H1 (cell line): ENCODE measurements at regions not wholly inside any gene's neighbourhood (a gene's known extent, or its start where the extent isn't known, plus 50 kb on each side); places are given as distances from the start of the nearest gene placed in this dataset.

ENCODE experiments used
- CTCF ChIA-PET: fragments of 300-600 bp; sonication (Branson Sonifier 250); formaldehyde crosslinking; loops from one replicate; lab custom pipeline; 2021; ENCODE audit not compliant: partially characterized antibody; lab: Charles Lee
- POLR2A ChIA-PET: fragments of 300-600 bp; sonication (Branson Sonifier 250); formaldehyde crosslinking; loops from one replicate; lab custom pipeline; 2021; ENCODE audit warnings: inconsistent platforms; ENCODE audit not compliant: partially characterized antibody; lab: Charles Lee
- DNase-seq, 2 experiments: peaks; one replicate each; pipeline versions ENCODE4 v3.0.0 to v3.0.0-alpha.2; 2010 to 2022; ENCODE audit warnings: low spot score in 2 of 2, low read depth in 1 of 2, mixed read lengths in 1 of 2
- FAIRE-seq: peaks from 2 replicates; lab custom pipeline; 2011; peaks lifted over from hg19 to GRCh38; lab: Jason Lieb, UNC
- H2AFZ ChIP-seq: 2 replicates; pipeline ENCODE4 v1.8.1; 2012; ENCODE audit warnings: low read length, inconsistent platforms
- H2AK5ac ChIP-seq: 2 replicates; pipeline ENCODE4 v1.6.1; 2013; ENCODE audit warnings: low read depth, low read length
- H2BK120ac ChIP-seq: replicated peaks from 2 replicates; pipeline ENCODE3; 2013; ENCODE audit warnings: low read depth, low read length, inconsistent platforms
- H2BK12ac ChIP-seq: 2 replicates; pipeline ENCODE4 v1.6.1; 2013; ENCODE audit warnings: low read depth, low read length
- H2BK15ac ChIP-seq: 2 replicates; pipeline ENCODE4 v1.6.1; 2013; ENCODE audit warnings: low read length
- H2BK20ac ChIP-seq: 2 replicates; pipeline ENCODE4 v1.6.1; 2013; ENCODE audit warnings: low read length
- H2BK5ac ChIP-seq: 2 replicates; pipeline ENCODE4 v1.6.1; 2013; ENCODE audit warnings: low read depth, low read length
- H3K14ac ChIP-seq: 2 replicates; pipeline ENCODE4 v1.6.1; 2013; ENCODE audit warnings: inconsistent platforms; ENCODE audit not compliant: insufficient read length
- H3K18ac ChIP-seq: 2 replicates; pipeline ENCODE4 v1.6.1; 2013; ENCODE audit warnings: low read length; ENCODE audit errors: extremely low read depth
- H3K23ac ChIP-seq: 2 replicates; pipeline ENCODE4 v1.6.1; 2013; ENCODE audit warnings: inconsistent platforms; ENCODE audit not compliant: insufficient read length
- H3K23me2 ChIP-seq: 2 replicates; pipeline ENCODE4 v1.6.1; 2013; ENCODE audit warnings: low read depth, low read length
- H3K27ac ChIP-seq: 2 replicates; pipeline ENCODE4 v1.6.1; 2011; ENCODE audit warnings: low read depth, low read length, inconsistent platforms
- H3K27me3 ChIP-seq, 4 experiments: replicated peaks in 1 of 4; 1 replicate in 1 of 4; 2 replicates in 3 of 4; pipeline versions ENCODE4 v1.6.1 to v1.8.1; 2011 to 2013; ENCODE audit warnings: low read length in 3 of 4, mild to moderate bottlenecking in 3 of 4, inconsistent platforms in 2 of 4, mixed read lengths in 2 of 4, moderate library complexity in 1 of 4; ENCODE audit not compliant: control insufficient read depth in 3 of 4, insufficient read depth in 3 of 4; ENCODE audit errors: extremely low read depth in 1 of 4
- H3K36me3 ChIP-seq, 4 experiments: 2 replicates each; pipeline versions ENCODE4 v1.6.1 to v1.8.1; 2011 to 2013; ENCODE audit warnings: mild to moderate bottlenecking in 4 of 4, low read length in 3 of 4, moderate library complexity in 2 of 4, control low read depth in 1 of 4, inconsistent platforms in 1 of 4; ENCODE audit not compliant: insufficient read depth in 4 of 4, control insufficient read depth in 2 of 4
- H3K4ac ChIP-seq: replicated peaks from 2 replicates; pipeline ENCODE3; 2013; ENCODE audit warnings: low read length, low read depth, mixed read lengths, inconsistent platforms; ENCODE audit not compliant: insufficient read length
- H3K4me1 ChIP-seq, 4 experiments: replicated peaks in 1 of 4; 1 replicate in 1 of 4; 2 replicates in 3 of 4; pipeline versions ENCODE4 v1.6.1 to v1.8.1; 2011 to 2013; ENCODE audit warnings: low read length in 3 of 4, inconsistent platforms in 2 of 4, mixed read lengths in 1 of 4; ENCODE audit not compliant: insufficient read depth in 4 of 4, control insufficient read depth in 3 of 4
- H3K4me2 ChIP-seq, 2 experiments: 2 replicates each; pipeline versions ENCODE4 v1.6.1 to v1.8.1; 2011 to 2013; ENCODE audit warnings: low read depth in 2 of 2, low read length in 2 of 2, control low read depth in 1 of 2, inconsistent platforms in 1 of 2, mild to moderate bottlenecking in 1 of 2; ENCODE audit not compliant: insufficient read depth in 1 of 2
- H3K4me3 ChIP-seq, 4 experiments: fragments of 200-600, 300-600 bp in 1 of 4; sonication (generic), shearing (Covaris generic), sonication (Bioruptor Twin) in 1 of 4; 2 replicates each; pipeline versions ENCODE4 v1.5.1 to v1.8.1; 2011 to 2016; ENCODE audit warnings: low read length in 4 of 4, low read depth in 3 of 4, control low read depth in 2 of 4, inconsistent platforms in 2 of 4, mild to moderate bottlenecking in 2 of 4, mixed read lengths in 1 of 4, moderate library complexity in 1 of 4; ENCODE audit not compliant: insufficient read depth in 2 of 4; ENCODE audit errors: extremely low read depth in 1 of 4
- H3K56ac ChIP-seq: replicated peaks from 2 replicates; pipeline ENCODE3; 2013; ENCODE audit warnings: low read depth, mild to moderate bottlenecking, mixed read lengths, low read length, inconsistent platforms; ENCODE audit not compliant: insufficient read length
- H3K79me1 ChIP-seq: 2 replicates; pipeline ENCODE4 v1.6.1; 2013; ENCODE audit warnings: low read depth, low read length, control low read depth
- H3K79me2 ChIP-seq, 2 experiments: 2 replicates each; pipeline versions ENCODE4 v1.6.1 to v1.8.1; 2012 to 2013; ENCODE audit warnings: low read length in 2 of 2, mild to moderate bottlenecking in 2 of 2, inconsistent platforms in 1 of 2; ENCODE audit not compliant: insufficient read depth in 2 of 2, control insufficient read depth in 1 of 2
- H3K9ac ChIP-seq, 4 experiments: replicated peaks in 1 of 4; 1 replicate in 1 of 4; 2 replicates in 3 of 4; pipeline versions ENCODE4 v1.6.1 to v1.8.1; 2011 to 2013; ENCODE audit warnings: low read depth in 3 of 4, low read length in 3 of 4, control low read depth in 2 of 4, mild to moderate bottlenecking in 2 of 4, moderate library complexity in 2 of 4, inconsistent platforms in 1 of 4; ENCODE audit errors: extremely low read depth in 1 of 4
- H3K9me3 ChIP-seq, 2 experiments: 2 replicates each; pipeline versions ENCODE4 v1.6.1 to v1.8.1; 2012 to 2013; ENCODE audit warnings: mild to moderate bottlenecking in 2 of 2, moderate library complexity in 2 of 2, control low read depth in 1 of 2, inconsistent platforms in 1 of 2, low read depth in 1 of 2, low read length in 1 of 2, mixed read lengths in 1 of 2; ENCODE audit not compliant: insufficient read depth in 2 of 2
- H4K20me1 ChIP-seq, 2 experiments: replicated peaks in 1 of 2; 2 replicates each; pipeline versions ENCODE3 to v1.8.1; 2011 to 2013; ENCODE audit warnings: inconsistent platforms in 2 of 2, low read length in 2 of 2, mild to moderate bottlenecking in 1 of 2; ENCODE audit not compliant: insufficient read depth in 2 of 2, control insufficient read depth in 1 of 2
- H4K5ac ChIP-seq: 2 replicates; pipeline ENCODE4 v1.6.1; 2013; ENCODE audit warnings: low read length, low read depth, mixed read lengths, inconsistent platforms; ENCODE audit not compliant: insufficient read length
- H4K8ac ChIP-seq: 2 replicates; pipeline ENCODE4 v1.8.0; 2013; ENCODE audit warnings: mild to moderate bottlenecking, moderate library complexity, low read length, inconsistent platforms; ENCODE audit not compliant: insufficient read depth; ENCODE audit errors: extremely low read depth
- H4K91ac ChIP-seq: replicated peaks from 2 replicates; pipeline ENCODE3; 2013; ENCODE audit warnings: low read length, mixed read lengths, inconsistent platforms; ENCODE audit not compliant: insufficient read length
- ATF2 ChIP-seq: IDR thresholded peaks from 2 replicates; pipeline ENCODE4 v1.6.1; 2012; ENCODE audit warnings: low read length, inconsistent platforms
- BACH1 ChIP-seq: IDR thresholded peaks from 2 replicates; pipeline ENCODE4 v1.6.1; 2012; ENCODE audit warnings: low read length, improper control_type of control experiment
- BRCA1 ChIP-seq: IDR thresholded peaks from 2 replicates; pipeline ENCODE4 v1.6.1; 2012; ENCODE audit warnings: low read depth, low read length, improper control_type of control experiment
- CBX5 ChIP-seq: fragments of 300-800, 300-1000 bp; sonication (generic); IDR thresholded peaks from 2 replicates; pipeline ENCODE4 v1.7.1; 2016; ENCODE audit warnings: antibody characterized with exemption, low read length, low read depth
- CTBP2 ChIP-seq: IDR thresholded peaks from 2 replicates; pipeline ENCODE4 v1.7.0; 2011; ENCODE audit warnings: borderline replicate concordance, mild to moderate bottlenecking, moderate library complexity, mixed read lengths, low read length; ENCODE audit not compliant: insufficient read depth, insufficient read length
- EZH2 ChIP-seq: fragments of 200-600 bp; sonication (generic); IDR thresholded peaks from 2 replicates; pipeline ENCODE4 v1.7.1; 2012; ENCODE audit warnings: low read depth, mild to moderate bottlenecking, moderate library complexity, low read length, inconsistent platforms; ENCODE audit not compliant: severe bottlenecking
- FOSL1 ChIP-seq: IDR thresholded peaks from 2 replicates; pipeline ENCODE4 v1.6.1; 2011; ENCODE audit warnings: mild to moderate bottlenecking, low read depth, low read length, moderate library complexity; ENCODE audit not compliant: insufficient read depth
- KDM4A ChIP-seq: IDR thresholded peaks from one replicate; pipeline ENCODE4 v1.7.1; 2012; ENCODE audit warnings: low read depth, mild to moderate bottlenecking, moderate library complexity, low read length, inconsistent platforms; ENCODE audit not compliant: severe bottlenecking
- NANOG ChIP-seq: IDR thresholded peaks from 2 replicates; pipeline ENCODE4 v1.6.1; 2011; ENCODE audit warnings: low read length, low read depth, mild to moderate bottlenecking, inconsistent platforms; ENCODE audit not compliant: insufficient read depth, poor library complexity, severe bottlenecking
- RXRA ChIP-seq: IDR thresholded peaks from 2 replicates; pipeline ENCODE4 v1.6.1; 2011; ENCODE audit warnings: low read depth, mild to moderate bottlenecking, low read length, moderate library complexity; ENCODE audit not compliant: insufficient read depth
- SP4 ChIP-seq: IDR thresholded peaks from 2 replicates; pipeline ENCODE4 v1.6.1; 2012; ENCODE audit warnings: low read length, inconsistent platforms
- ZNF274 ChIP-seq: IDR thresholded peaks from 2 replicates; pipeline ENCODE4 v1.7.0; 2012; ENCODE audit warnings: low read length, borderline replicate concordance; ENCODE audit errors: extremely low read depth
- WGBS, 2 experiments: shearing (Covaris generic) in 1 of 2; methylation state at CpG; one replicate each; pipeline versions ENCODE4 v1.1.6 to v1.1.7; 2013 to 2015; ENCODE audit warnings: low lambda C conversion rate in 2 of 2, mixed read lengths in 2 of 2, inconsistent platforms in 1 of 2, low coverage in 1 of 2, missing lambda C conversion rate in 1 of 2; ENCODE audit not compliant: insufficient replicate concordance in 2 of 2, insufficient coverage in 1 of 2, insufficient read length in 1 of 2; ENCODE audit errors: extremely low coverage in 1 of 2, missing lambda C conversion rate in 1 of 2; 5-methylcytosine and 5-hydroxymethylcytosine counted together

GRCh38 chr9:107541523-107541922 is 52.0 kb upstream of the KLF4 start:
- ChIA-PET POLR2A (no interaction called here), CTCF (interaction anchor here (0.7 kb wide), 1 partner anchor 608 kb away, joined by 3 read pairs; no protein-coding TSS in a partner anchor)
- no peaks in the 10 kb centered on the region for H4K20me1 ChIP-seq
- peaks cover 0 to 12% (median 10%) of the 10 kb centered on the region in 4 experiments; a peak in 6 of 7 replicates for H3K4me1 ChIP-seq
- WGBS, 2 experiments, result 98% methylated on average over 2 of the region's 2 CpGs; no CpG with 5 or more reads in 1 of the 2 experiments
- no peak for FAIRE-seq
- no peaks in the 10 kb centered on the region for H3K36me3 ChIP-seq
- H4K5ac ChIP-seq, result no peak overlapping the region
- no peaks in the 10 kb centered on the region for H3K79me2 ChIP-seq
- H2BK120ac ChIP-seq, result no peak overlapping the region
- H3K4ac ChIP-seq, result no peak overlapping the region
- DNase-seq, result no peak
- H4K8ac ChIP-seq, result no peak overlapping the region
- H2BK12ac ChIP-seq, result peak overlapping the region; percentile 71
- H3K18ac ChIP-seq, result no peak overlapping the region
- no peak overlapping the region for H3K4me2 ChIP-seq
- no peak for TF ChIP-seq KDM4A
- no peak for TF ChIP-seq SP4
- TF ChIP-seq CTBP2, result no peak
- no peak for TF ChIP-seq BRCA1
- TF ChIP-seq EZH2, result no peak
- no peak for TF ChIP-seq CBX5
- no peak for TF ChIP-seq RXRA
- TF ChIP-seq NANOG, result no peak
- TF ChIP-seq BACH1, result no peak
- TF ChIP-seq FOSL1, result no peak
- TF ChIP-seq ATF2, result no peak
- TF ChIP-seq ZNF274, result no peak
- H3K23ac ChIP-seq, result no peak overlapping the region
- no peak overlapping the region for H3K9ac ChIP-seq
- no peak overlapping the region for H2BK20ac ChIP-seq
- H3K23me2 ChIP-seq, result no peaks in the 10 kb centered on the region
- H3K14ac ChIP-seq, result no peak overlapping the region
- H3K79me1 ChIP-seq, result no peaks in the 10 kb centered on the region
- H2BK15ac ChIP-seq, result no peak overlapping the region; the same call in 1 of the 2 replicates
- no peaks in the 10 kb centered on the region for H3K9me3 ChIP-seq
- H2BK5ac ChIP-seq, result no peak overlapping the region
- no peak overlapping the region for H3K4me3 ChIP-seq
- H3K27me3 ChIP-seq, result no peaks in the 10 kb centered on the region
- no peak overlapping the region for H4K91ac ChIP-seq
- H2AK5ac ChIP-seq, result no peak overlapping the region
- no peak overlapping the region for H3K56ac ChIP-seq
- H2AFZ ChIP-seq, result no peak overlapping the region
- no peak overlapping the region for H3K27ac ChIP-seq
